Fibroblast of peridontal ligament (primary cell): ENCODE measurements at regions not wholly inside any gene's neighbourhood (a gene's known extent, or its start where the extent isn't known, plus 50 kb on each side); places are given as distances from the start of the nearest gene placed in this dataset.

Experiments
- DNase-seq: peaks from one replicate; pipeline ENCODE4 v3.0.0-alpha.2; 2010; ENCODE audit errors: extremely low read depth

DNA sequence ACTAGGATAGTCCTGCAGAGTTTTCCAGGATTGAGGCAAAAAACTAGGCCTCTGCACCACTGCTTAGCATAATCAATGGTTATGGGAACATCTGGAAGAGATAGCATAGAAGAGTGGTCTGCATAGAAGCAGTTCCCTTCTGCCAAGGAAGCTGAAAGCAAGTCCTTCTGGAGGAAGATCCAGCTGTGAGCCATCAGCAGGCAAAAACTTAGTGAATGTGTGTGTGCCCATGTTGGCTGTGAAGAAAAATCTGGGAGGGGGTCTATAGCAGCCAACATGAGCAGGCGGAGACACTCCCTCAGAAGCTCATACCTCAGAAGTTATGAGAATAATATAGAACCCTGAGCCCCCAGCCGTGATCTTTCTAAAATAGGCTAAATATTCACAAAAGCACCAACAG, 228.1 kb upstream of the STEAP1 start:
- DNase-seq, result no peak

DNA sequence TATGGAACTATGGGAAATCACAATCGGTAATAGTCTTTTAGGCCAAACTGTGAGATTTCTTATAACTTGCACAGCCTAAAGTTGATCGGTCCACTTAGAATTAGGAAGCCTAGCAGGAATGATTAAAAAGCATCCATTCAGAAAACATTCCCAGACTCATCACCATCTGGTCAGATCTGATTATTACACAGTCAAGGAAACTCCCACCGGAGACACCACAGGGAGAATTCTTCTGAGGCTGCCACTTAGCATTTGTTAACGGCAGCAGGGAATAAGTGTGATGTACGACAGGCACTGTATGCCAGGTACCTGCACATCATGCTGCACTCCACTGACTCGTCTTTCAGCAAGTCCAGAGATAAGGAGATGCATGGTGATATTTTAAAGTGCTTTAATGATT, 227.6 kb upstream of the STEAP1 start:
- no peak for DNase-seq

DNA sequence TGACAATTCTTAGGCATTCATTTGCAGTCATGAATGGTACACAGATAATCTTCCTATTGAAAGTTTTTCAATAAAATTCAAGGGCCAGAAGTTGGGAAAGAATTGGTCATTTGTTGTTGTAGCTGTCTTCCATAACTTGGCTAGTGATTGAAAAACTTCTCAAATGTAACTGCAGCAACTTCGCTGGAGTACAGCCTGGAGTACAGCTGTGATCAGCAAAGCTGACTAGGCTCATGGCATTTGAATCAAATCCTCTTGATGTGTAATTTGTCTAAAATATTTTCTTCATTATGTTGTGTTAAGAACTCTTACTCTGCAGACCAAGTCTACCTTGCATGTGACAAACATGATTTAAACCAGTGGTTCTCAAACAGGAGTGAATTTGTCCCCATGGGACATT, 226.5 kb upstream of the STEAP1 start:
- no peak for DNase-seq

DNA sequence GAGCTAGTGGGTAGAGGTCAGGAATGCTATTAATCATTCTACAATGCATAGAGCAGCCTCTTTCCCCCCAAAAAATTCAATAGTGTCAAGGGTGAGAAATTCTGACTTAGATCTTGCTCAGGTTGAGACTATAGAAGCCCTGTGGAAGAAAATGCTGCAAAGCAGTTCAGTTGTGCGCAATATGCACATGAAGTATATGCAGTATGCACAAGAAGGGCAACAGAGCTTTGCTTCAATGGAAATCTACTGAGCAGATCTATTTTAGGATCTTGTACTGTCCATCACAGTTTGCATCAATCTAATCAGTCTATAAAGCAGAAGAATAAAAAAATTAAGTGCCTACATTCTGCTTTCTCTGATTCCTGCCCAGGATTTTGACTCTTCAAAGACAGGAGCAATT, 225.8 kb upstream of the STEAP1 start:
- no peak for DNase-seq

DNA sequence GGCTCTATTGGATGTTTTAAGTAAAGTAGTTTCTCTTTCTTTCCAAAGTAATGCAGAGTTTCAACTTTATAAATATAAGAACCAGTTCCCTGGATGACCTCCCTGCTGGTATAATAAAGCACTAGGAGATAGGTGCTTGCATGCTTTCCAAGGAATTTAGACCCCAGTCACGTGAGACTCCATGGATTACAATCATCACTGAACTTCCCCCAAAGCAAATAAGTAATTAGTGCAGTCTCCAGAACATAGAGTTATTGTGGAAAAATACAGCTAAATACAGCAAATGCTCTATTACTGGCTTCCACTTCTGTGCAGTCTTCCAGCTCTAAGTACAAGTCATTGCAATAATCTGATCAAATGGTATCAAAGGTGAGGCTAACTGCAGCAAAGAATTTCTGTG, 220.2 kb upstream of the STEAP1 start:
- no peak for DNase-seq

DNA sequence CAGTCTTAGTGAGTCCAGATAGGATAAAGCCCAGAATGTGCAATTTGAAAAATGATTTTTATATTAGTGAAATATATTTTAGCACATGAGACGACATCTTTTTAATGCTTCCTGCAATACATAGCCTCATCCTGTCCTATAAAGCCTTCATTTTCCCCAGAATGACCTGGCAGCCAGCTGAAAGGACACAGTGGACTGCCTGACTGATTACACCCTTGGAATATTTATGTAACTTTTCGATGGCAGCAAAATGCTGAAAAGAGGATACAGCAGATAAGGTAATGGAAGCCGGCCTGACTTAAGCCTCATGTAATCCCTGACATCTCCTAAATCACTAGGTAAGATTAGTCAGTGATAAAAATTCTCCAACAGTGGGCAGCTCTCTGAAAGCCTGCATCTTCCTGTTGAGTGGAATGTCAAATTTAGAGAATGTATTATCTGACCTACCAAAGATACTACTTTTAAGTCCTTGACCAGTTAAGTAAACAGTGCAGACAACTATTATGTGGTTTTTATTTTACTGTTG, 210.7 kb upstream of the STEAP1 start:
- DNase-seq, result no peak

DNA sequence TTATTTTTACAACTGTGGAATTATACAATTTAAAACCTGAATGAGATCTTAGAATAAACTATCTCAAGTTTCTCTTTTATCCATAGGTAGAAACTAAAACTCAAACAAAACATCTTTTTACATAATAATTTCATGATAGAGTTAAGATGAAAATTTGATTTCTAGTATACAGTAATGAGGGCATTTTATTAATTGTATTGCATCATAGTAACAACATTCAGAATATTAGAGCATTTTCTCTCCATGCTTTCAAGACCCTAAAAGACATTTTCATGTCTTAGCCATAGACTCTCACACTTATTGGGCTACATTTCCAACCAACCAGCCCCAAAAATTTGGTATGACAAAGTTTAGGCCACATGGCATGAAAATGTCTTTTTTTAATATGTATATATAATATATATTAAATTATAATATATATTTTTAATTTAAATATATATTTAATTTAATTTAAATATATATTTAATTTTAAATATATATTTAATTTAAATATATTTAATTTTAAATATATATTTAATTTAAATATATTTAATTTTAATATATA, 195.7 kb upstream of the STEAP1 start:
- no peak for DNase-seq

DNA sequence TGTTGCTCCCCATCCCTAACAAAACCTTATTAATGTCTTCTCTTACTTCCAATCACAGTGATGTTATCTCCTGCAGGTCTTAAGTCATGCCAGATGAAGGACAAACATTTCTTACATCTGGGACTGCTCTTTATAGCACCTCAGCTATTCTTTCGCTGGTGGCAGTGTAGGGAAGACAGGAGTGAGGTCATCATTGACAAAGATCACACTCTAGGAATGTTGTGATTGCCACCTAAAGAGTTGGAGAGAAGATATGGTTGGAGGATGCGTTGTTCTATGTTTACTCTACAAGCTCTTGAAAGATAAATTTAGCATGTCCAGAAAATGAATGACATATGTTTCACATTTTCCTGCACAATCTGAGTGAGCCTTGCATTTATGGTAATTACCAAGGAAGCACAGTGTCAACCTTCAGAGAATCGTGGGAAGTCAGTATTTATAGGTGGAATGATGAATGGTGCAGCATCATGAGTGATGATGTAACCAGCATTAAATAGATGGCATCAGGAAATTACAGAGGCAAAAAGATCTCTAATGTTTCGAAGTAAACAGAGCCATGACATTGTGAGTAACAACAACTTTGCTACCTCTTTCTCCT, 188.1 kb upstream of the STEAP1 start:
- DNase-seq, result no peak

DNA sequence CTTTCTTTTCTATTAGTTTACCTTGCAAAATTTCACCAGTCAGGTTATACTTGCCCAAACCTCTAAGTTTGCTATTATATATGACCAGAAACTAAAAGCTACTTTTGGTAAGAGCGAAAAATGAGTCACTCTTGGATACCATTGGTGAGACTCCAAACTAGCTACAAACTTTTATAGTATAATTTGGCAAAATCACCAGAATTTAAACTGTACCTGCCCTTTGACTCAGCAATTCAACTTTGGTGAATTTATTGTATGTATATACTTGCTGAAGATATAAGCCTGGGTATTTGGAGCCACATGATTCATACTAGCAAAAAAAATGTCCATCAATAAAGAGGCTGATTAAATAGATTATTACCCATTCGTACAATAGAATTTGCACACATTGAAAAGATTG, 178.7 kb upstream of the STEAP1 start:
- no peak for DNase-seq

DNA sequence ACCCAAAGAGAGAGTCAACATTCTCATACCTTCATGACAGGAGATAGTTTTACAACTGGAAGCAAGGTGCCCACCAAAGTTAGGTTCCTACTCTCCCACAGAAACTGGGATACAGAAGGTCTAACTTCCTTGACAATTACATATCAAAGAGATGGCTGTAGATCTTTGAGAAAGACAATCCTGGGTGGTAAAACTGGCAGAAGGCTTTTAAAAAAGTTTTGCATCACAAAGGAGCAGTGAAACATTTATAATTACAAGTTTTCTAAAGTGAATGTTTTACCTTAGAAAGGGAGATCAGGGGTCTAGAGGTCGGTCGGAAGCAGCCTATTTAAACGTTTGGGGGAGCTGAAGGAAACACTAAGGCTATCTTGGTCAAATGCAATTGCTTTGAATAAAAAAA, 166.6 kb upstream of the STEAP1 start:
- DNase-seq, result no peak

DNA sequence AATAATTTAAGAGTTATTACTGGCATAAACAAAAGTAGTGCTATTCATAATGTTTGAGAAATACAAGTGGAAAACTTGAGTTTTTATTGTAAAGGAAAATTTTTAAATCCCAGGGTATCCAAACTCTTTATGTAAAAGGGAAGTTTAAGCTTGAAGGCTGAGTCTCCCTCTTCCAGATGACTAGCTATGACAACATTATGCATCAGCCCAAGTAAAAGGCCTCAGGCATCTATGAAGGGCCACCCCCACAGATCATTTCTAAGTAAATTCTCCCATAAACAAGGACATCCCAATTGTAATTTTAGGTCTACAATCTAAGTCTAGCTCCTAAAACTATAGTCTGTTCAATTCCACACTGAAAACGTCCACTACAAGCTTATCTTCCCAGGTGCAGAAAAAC, 166.2 kb upstream of the STEAP1 start:
- no peak for DNase-seq

DNA sequence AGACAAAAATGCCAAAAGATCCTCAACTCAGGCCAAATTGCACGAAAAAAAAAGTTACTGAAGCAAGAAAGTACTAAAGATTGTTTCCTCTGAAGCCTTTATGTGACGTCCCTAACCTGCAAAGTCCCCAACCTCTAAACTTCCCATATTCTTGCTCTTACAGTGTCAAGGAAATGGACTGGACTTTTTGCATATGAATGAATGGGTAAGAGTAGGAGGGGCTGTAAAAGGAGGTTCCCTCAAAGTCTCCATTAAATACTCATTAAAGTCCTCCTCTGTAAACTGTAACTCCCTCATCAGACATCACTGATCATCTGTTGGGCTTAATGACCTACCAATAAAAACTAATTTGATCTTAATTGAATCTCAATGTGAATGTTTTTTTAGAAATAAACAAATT, 164.8 kb upstream of the STEAP1 start:
- no peak for DNase-seq

DNA sequence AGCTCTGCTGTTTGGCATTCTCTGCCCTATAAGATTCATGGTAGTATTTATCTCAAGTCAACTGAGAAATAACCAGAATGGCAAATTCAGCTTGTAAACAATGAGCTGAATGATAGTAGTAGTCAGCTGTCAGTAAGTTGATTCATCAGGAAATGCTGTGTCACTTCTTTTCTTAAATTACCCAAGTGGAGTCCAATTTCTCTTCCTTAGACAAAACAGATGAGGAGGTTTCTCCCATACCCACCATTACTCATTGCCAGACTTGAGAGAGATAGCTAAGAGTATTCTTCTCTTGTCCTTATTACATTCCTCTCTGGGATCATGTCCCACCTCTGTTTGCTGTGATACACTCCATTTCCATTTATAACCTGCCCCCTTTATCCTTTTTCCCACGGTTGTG, 159.8 kb upstream of the STEAP1 start:
- DNase-seq, result peak; percentile 2

DNA sequence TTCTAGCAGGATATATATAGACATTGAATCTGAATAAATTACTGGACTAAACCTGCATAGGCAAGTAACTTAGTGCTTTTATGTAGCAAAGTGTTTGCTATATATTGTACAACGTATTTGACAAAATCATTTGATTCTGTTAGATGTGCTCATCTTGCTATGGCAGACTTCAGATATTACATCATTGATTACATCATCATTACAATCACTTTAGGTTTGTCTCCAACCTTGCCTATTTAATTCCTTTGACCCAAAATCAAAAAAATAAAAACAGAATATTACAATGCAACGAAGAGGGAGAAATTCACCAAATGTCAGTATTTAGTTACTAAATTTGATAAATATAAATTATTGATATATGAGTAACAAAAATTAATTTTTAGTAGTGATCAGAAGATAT, 155.7 kb upstream of the STEAP1 start:
- DNase-seq, result no peak

DNA sequence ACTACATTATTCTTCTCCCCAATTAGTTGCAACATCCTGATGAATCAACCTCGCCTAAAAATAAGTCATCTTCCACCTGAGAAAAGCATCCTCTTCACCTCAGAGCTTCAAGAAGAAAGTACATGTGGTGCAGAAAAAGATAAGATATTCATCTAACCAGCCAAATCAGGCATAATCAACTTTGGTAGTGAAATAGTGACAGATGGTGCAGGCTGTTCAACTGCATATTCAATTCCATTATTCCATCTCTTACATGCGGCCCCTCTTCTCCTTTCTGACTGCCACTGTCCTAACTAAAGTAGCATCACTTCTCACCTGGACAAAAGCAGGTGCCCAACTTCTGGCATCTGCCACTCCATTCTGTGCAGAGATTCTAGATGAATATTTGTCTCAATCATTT, 148.4 kb upstream of the STEAP1 start:
- no peak for DNase-seq

DNA sequence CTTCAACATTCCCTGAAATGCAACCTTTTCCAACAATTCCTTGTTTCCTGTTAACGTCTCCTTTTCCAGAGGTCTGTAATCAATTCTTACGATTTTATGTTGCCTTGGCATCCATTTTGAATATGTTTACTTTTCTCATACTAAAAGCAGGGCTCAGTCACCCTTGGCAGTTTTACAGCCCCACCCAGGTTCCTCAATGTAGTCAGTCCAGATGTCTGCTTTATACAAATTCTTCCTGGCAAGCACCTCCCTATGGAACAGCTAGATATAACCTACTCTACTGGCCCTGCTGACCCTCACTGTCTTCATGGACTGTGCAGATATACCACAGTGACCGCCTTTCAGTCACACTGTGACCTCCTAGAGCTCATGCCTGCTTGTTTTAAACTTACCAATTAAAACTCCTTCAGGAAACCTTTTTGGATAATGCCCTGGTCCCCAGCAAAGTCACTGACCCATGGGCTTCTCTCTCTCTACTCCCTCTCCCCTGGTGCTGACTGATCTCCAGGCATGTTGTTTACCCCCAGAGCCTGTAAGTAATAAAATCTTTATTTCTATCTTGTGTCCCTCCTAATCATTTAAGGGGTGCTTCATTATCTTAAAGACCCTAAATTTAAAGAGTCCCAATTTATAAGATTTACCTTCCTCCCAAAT, 147.1 kb upstream of the STEAP1 start:
- no peak for DNase-seq

DNA sequence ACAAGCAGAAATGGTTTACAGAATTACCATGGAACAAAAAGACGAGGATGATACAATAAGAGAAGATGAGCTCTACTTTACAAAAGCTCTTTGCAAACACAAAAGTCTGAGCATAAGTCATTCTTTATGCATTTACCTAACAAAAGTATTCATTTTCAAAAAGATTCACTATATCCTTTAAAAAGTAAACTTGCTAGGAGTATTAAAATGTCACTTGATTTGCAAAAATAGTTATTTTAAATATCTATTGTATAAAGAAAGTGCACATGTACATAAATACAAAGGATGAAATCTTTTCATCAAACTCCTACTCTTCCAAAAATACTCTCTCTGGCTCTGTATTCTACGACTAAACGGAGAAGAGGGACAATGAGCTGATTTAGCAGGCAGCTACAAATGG, 146.4 kb upstream of the STEAP1 start:
- no peak for DNase-seq

DNA sequence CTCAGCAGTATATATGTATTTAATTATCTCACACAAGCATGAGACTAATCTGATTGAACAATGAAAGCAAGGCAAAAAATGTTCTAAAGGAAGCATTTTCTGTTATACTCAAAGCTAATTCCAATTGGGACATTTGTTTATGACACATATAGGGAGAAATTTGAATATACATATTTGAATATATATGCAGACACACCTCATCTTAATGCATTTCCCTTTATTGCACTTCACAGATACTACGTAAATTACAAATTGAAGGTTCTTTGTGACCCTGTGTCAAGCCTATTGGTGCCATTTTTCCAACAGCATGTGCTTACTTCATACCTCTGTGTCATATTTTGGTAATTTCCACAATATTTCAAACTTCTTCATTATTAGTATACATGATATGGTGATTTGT, 132.1 kb upstream of the STEAP1 start:
- DNase-seq, result no peak

DNA sequence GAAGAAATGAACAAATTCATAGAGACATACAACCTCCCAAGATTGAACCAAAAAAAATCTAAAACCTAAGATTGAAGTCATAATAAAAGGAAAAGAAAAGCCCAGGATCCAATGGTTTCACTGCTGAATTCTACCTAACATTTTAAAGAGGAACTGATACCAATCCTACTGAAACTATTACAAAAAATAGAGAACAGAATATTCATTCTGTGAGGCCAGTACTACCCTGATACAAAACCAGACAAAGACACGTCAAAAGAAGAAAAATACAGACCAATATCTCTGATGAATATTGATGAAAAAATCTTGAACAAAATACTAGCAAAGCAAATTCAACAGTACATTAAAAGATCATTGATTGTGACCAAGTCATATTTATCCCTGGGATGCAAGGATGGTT, 128.5 kb upstream of the STEAP1 start:
- DNase-seq, result no peak

DNA sequence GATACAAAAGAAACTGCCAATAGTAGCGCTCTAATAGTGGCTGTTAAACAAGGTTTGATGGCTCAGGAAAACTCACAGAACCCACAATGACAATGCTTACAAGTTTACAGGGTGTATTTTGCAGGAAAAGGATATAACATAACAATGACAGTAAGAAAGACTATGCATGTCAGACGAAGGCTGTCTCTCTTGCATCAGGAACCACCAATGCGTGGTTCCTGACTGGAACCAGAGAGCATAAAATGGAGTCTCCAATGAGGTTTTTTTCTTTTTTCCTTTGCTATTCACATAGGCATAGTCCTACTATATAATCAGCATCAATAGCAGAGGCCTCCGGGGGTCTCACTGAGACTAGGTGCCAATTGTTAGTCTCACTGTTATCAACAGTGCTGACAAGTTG, 120.4 kb upstream of the STEAP1 start:
- no peak for DNase-seq

DNA sequence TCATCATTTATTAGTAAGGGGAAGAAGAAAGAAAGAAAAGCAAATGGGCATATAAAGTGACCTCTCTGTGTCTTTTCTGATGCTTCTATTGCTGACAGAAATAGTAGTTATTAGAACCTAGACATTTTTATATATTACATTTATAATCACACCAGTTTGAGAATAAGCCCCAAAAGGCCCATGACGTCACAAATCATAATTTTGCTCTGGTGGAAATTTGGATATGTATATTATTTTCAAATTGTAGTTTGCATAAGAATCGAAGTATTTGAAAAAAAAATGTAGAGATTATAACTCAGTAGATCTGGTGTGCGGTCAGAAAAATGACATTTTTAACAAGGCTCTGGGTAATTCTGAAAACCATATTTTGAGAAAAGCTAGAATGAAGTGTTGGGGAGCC, 101.2 kb upstream of the STEAP1 start:
- no peak for DNase-seq

DNA sequence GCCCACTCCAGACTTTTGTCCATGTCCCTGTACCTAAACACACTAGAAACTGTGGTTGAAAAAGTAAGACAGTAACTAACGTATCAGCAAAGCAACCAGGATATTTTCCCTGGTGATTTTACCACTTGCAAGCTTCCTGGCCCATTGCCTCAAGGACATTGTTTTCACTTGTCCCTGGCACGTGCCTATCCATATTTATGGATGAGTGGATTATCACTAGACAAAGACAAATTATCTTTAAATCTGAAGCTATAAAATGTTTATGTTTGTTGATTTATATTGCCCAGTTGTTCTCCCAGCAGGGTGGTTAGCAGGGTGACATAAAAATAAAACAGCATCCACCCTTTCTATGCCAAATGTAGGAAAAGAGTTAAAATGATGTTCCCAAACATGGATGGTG, 93.2 kb upstream of the STEAP1 start:
- DNase-seq, result no peak

DNA sequence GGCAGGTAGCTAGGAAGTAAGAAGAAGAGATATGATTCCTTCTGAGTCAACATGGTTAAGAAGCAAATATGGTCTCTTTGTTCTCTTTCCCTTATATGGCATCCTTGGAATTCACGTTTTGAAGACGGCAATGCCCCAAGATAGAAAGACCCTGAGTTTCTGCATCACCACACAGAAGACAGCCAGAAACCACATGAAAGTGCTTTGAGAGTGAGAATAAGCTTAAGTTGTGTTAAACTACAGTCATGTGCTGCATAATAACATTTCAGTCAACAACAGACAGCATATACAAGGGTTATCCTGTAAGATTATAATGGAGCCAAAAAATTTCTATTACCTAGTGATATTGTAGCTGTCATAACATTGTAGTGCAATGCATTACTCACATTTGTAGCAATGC, 89.9 kb upstream of the STEAP1 start:
- DNase-seq, result no peak

DNA sequence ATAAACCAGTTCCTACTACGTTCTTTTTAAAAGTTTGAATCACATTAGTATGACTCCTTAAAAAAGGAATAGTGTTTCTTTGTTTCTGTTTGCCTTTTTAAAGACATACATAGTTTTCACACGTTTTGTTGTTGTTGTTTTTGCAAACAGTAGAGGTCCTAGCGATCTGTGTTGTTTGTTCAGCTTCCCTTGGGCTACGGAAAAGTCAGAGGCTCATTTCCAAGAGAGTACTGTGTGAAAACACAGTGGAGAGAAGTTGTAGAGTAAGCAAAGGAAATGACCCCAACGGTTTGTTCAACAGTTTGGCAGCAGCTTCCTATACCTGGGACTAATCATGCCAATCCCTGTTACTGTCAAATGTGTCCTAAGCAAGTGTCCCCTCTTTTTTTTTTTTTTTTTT, 87.1 kb upstream of the STEAP1 start:
- no peak for DNase-seq
